ENCODE measurements at regions not wholly inside any gene's neighbourhood (a gene's known extent, or its start where the extent isn't known, plus 50 kb on each side); places are given as distances from the start of the nearest gene placed in this dataset.

DNA sequence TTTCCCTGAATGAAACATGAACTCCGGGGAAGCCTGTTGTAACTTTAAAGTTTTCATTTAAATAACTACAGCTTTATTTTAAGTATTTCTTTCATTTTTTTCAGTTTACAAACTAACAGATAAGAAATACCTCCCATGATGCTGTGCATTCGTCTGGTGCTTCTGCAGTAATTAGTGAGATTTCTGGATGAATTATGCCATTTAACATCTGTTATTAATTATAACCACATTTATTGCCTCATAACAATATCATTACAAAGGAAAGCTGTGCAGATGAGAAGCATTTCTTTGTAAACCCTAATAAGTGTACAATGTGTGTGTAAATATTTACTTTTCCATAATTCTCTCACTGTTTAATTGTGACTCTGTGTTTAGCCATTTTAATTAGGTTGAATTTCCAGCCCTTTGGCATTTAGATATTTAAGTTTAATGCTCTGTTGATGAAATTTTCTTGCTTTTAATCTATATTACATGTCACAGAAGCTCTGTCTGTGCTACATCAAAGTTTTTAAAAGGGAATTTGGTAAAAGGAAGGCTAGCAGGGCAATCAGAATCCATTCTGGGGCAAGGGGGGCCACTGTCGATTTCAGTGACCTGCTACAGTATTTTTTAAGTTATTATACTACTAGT lies 418.0 kb downstream of the SPATA31D1 start:
- TF ChIP-seq EP300 (IDR thresholded peaks at IDR 0.05) (no peak), POLR2A (IDR thresholded peaks at IDR 0.05) (no peak), POLR2AphosphoS5 (IDR thresholded peaks at IDR 0.05) (no peak)
- TF ChIP-seq, protein P1, sequence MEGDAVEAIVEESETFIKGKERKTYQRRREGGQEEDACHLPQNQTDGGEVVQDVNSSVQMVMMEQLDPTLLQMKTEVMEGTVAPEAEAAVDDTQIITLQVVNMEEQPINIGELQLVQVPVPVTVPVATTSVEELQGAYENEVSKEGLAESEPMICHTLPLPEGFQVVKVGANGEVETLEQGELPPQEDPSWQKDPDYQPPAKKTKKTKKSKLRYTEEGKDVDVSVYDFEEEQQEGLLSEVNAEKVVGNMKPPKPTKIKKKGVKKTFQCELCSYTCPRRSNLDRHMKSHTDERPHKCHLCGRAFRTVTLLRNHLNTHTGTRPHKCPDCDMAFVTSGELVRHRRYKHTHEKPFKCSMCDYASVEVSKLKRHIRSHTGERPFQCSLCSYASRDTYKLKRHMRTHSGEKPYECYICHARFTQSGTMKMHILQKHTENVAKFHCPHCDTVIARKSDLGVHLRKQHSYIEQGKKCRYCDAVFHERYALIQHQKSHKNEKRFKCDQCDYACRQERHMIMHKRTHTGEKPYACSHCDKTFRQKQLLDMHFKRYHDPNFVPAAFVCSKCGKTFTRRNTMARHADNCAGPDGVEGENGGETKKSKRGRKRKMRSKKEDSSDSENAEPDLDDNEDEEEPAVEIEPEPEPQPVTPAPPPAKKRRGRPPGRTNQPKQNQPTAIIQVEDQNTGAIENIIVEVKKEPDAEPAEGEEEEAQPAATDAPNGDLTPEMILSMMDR (IDR thresholded peaks at IDR 0.05): no peak

DNA sequence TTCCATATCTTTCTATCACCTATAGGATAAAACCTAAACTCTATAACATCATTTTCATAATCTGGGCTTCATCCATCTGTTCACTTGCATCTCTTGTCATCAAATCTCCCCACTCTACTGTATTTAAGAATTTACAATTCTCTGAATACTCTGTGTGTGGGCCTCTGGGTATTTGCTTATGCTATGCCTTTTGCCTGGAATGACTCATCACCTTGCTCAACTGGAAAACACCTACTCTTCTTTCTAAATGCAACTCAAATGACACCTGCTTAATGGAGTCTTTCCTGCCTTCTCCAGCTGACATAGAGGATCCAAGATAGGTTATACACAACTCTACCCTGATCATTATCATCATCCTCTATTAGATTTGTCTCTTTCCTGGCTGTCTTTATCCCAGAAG lies 421.7 kb downstream of the SPATA31D1 start:
- Histone ChIP-seq H3K27me3 (no peaks in the 10 kb centered on the region), H3K4me1 (no peaks in the 10 kb centered on the region), H3K27ac (no peak overlapping the region), H3K4me3 (no peak overlapping the region), H3K36me3 (no peaks in the 10 kb centered on the region), H3K9me3 (no peaks in the 10 kb centered on the region)
- no peak for DNase-seq (ENCODE audit: low spot score in 2 of 2)
- no peak for TF ChIP-seq EP300 (IDR thresholded peaks at IDR 0.05)
- no peak for TF ChIP-seq POLR2A (IDR thresholded peaks at IDR 0.05)
- no peak for TF ChIP-seq POLR2AphosphoS5 (IDR thresholded peaks at IDR 0.05)
- TF ChIP-seq, protein P1 (IDR thresholded peaks at IDR 0.05): no peak

More for the DNA sequence above, 418.0 kb downstream of the SPATA31D1 start:
- Histone ChIP-seq H3K27ac (no peak overlapping the region), H3K27me3 (no peaks in the 10 kb centered on the region), H3K4me1 (no peaks in the 10 kb centered on the region), H3K4me3 (no peak overlapping the region), H3K9me3 (no peaks in the 10 kb centered on the region), H3K36me3 (no peaks in the 10 kb centered on the region)
- DNase-seq (ENCODE audit: low spot score in 2 of 2): no peak
- 68% methylated on average over 3 of the region's 3 CpGs for WGBS

DNA sequence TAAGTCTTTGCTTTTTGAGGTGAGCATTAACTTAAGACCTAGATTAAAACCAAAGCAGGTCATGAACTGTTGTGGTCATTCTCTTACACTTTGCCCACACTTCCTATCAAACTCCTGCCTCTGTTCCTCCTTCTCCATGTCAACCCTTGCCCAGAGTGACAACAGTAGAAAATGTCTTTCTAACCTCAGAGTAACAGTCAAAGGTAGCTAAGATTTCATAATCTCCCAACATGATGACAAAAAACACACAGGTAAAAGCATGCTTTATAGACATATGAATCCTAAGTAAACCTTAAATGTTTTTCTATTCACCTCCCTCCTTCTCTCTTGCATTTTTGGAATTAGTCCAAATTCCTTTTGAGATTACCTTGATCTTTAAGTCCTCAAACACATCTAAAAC lies 422.3 kb downstream of the SPATA31D1 start:
- H3K4me1 ChIP-seq: no peaks in the 10 kb centered on the region
- no peak overlapping the region for H3K27ac ChIP-seq
- H3K36me3 ChIP-seq: no peaks in the 10 kb centered on the region
- TF ChIP-seq EP300 (IDR thresholded peaks at IDR 0.05) (no peak), POLR2A (IDR thresholded peaks at IDR 0.05) (no peak), POLR2AphosphoS5 (IDR thresholded peaks at IDR 0.05) (no peak)
- TF ChIP-seq, protein P1 (IDR thresholded peaks at IDR 0.05): no peak
- no peaks in the 10 kb centered on the region for H3K27me3 ChIP-seq
- no peaks in the 10 kb centered on the region for H3K9me3 ChIP-seq
- DNase-seq (ENCODE audit: low spot score in 2 of 2): no peak
- H3K4me3 ChIP-seq: no peak overlapping the region

DNA sequence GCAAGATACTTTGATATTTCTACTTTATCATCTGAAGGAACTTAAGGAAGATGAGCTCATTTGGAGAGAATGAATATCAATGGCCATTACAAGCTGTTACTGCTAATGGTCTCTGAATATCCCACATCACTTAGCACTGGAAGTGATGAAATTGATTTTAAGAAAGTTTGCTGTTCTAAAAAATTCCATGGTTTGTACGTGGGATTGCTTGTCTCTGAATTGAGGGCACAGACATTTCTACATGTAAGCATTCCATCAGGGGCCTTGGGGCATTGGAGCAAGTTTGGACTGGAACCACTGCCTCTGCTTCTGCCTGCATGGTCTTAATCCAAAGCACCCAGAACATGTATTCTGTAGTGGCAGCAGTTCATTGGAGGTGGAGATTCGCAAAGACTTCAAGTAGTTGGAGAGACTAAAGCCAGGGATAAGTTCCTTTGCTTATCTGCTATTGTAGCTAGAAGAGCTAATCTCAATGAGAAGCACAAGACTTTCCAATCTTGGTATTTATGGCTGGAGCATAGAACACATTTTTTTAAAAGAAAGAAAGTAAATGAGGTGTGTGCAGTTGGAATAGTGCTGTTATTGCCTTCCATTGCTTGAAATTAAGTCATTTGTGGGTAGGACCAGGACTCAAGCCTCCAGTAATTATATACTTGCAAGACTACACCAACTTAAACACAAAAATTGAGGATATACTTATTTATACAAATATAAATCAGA lies 424.2 kb downstream of the SPATA31D1 start:
- H3K27me3 ChIP-seq: no peaks in the 10 kb centered on the region
- H3K4me1 ChIP-seq: no peaks in the 10 kb centered on the region
- no peak for DNase-seq (ENCODE audit: low spot score in 2 of 2)
- TF ChIP-seq, protein P1 (IDR thresholded peaks at IDR 0.05): no peak
- no peak for TF ChIP-seq POLR2AphosphoS5 (IDR thresholded peaks at IDR 0.05)
- no peak for TF ChIP-seq POLR2A (IDR thresholded peaks at IDR 0.05)
- no peak for TF ChIP-seq EP300 (IDR thresholded peaks at IDR 0.05)
- no peak overlapping the region for H3K27ac ChIP-seq
- no peak overlapping the region for H3K4me3 ChIP-seq
- WGBS: 63% methylated on average over 2 of the region's 2 CpGs
- H3K36me3 ChIP-seq: no peaks in the 10 kb centered on the region
- H3K9me3 ChIP-seq: no peaks in the 10 kb centered on the region

DNA sequence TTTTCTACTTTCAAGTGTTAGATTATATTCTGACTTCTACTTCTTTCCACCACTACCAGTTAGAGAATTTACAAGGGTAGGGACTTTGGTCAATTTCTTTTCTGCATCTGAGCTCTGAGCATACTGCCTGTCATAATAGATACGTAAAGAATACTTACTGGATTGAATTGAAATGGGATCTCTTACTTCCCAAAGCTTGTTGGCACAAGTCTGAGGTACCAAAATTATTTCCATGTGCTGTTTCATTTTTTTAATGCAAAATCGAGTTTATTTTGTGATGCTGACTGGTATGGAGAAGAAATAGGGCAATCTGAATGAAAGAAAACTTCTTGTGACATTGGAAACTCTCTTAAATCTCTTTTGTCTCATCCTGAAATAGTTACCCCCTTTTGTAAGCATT lies 428.9 kb downstream of the SPATA31D1 start:
- H3K9me3 ChIP-seq: no peaks in the 10 kb centered on the region
- WGBS: 50% methylated on average over 2 of the region's 2 CpGs
- H3K27me3 ChIP-seq: no peaks in the 10 kb centered on the region
- H3K4me1 ChIP-seq: no peaks in the 10 kb centered on the region
- H3K4me3 ChIP-seq: no peak overlapping the region
- TF ChIP-seq EP300 (IDR thresholded peaks at IDR 0.05) (no peak), POLR2AphosphoS5 (IDR thresholded peaks at IDR 0.05) (no peak), POLR2A (IDR thresholded peaks at IDR 0.05) (no peak)
- TF ChIP-seq, protein P1 (IDR thresholded peaks at IDR 0.05): no peak
- DNase-seq (ENCODE audit: low spot score in 2 of 2): no peak
- H3K27ac ChIP-seq: no peak overlapping the region
- no peaks in the 10 kb centered on the region for H3K36me3 ChIP-seq

All from suprapubic skin (tissue), 4 donors.